Right lobe of liver (tissue), 4 donors: ENCODE measurements at regions not wholly inside any gene's neighbourhood (a gene's known extent, or its start where the extent isn't known, plus 50 kb on each side); places are given as distances from the start of the nearest gene placed in this dataset.

Experiments
- CTCF ChIP-seq, 4 donors: fragments of 200-600 bp in 3 of 4; fragments of 450-650 bp in 1 of 4; IDR thresholded peaks; one replicate each; pipeline versions ENCODE4 v1.5.1 to v1.8.0; 2016 to 2022; ENCODE audit warnings: antibody characterized with exemption in 4 of 4, mild to moderate bottlenecking in 2 of 4
- POLR2A ChIP-seq: fragments of 450-650 bp; IDR thresholded peaks from one replicate; pipeline ENCODE4 v1.6.1; 2017; ENCODE audit warnings: antibody characterized with exemption, mild to moderate bottlenecking
- donor health status: DM: no; HTN: no; CAD: no.
- donor health status: DM: no; HTN: no; CAD: no.
- donor health status: DM: no; HTN: yes; CAD: no.

- TF ChIP-seq CTCF (IDR thresholded peaks at IDR 0.05) (no peak), POLR2A (no peak)
These were observed 734.9 kb downstream of the NUP35 start for GRCh38 chr2:183859129-183859528.
